Lower leg skin (tissue), 3 donors: ENCODE measurements at regions not wholly inside any gene's neighbourhood (a gene's known extent, or its start where the extent isn't known, plus 50 kb on each side); places are given as distances from the start of the nearest gene placed in this dataset.

Experiments
- CTCF ChIP-seq, 3 donors: fragments of 450-650 bp; IDR thresholded peaks; one replicate each; pipeline ENCODE4 v1.5.1; 2016; ENCODE audit warnings: antibody characterized with exemption in 3 of 3, mild to moderate bottlenecking in 3 of 3, moderate library complexity in 2 of 3
- POLR2A ChIP-seq, 2 donors: fragments of 450-650 bp; IDR thresholded peaks; one replicate each; pipeline ENCODE4 v1.6.1; 2016 to 2017; ENCODE audit warnings: antibody characterized with exemption in 2 of 2, mild to moderate bottlenecking in 1 of 2, moderate library complexity in 1 of 2

- no peak for TF ChIP-seq CTCF (IDR thresholded peaks at IDR 0.05)
- no peak for TF ChIP-seq POLR2A (IDR thresholded peaks at IDR 0.05)
Observed at GRCh38 chr20:26209171-26209941, 512.7 kb upstream of the ZNF337 start.
